Activated CD4-positive, alpha-beta T cell treated with anti-CD3 and anti-CD28 coated beads, Interleukin-2, Interleukin-4, amounts not matched to agents 100 ng/mL and 50 ng/mL, durations not matched to agents 16 hours and 8 hours (primary cell): ENCODE measurements at regions not wholly inside any gene's neighbourhood (a gene's known extent, or its start where the extent isn't known, plus 50 kb on each side); places are given as distances from the start of the nearest gene placed in this dataset.
A peak's percentile ranks its signal among the peaks of the same experiment; 100 is the strongest.
"Not testable (repeated sequence)": the region's sequence is repeated elsewhere in the genome, so short reads cannot be mapped to it uniquely, and the experiment has no call there.

Experiments used
- DNase-seq: peaks from one replicate; pipeline ENCODE4 v3.0.0-alpha.2; 2020; ENCODE audit warnings: low spot score

GRCh38 chr3:27629366-27629765 is 92.8 kb downstream of the EOMES start:
- peak; percentile 78 for DNase-seq

- no peak for DNase-seq
Measured at GRCh38 chr3:27628026-27628750, 93.9 kb downstream of the EOMES start.

GRCh38 chr3:27626596-27627118 is 95.5 kb downstream of the EOMES start:
- no peak for DNase-seq

- no peak for DNase-seq
Measured at GRCh38 chr3:27625864-27626263, 96.3 kb downstream of the EOMES start.

GRCh38 chr3:27623085-27623753 is 98.9 kb downstream of the EOMES start:
- no peak for DNase-seq

- no peak for DNase-seq
Measured at GRCh38 chr3:27617552-27617951, 104.6 kb downstream of the EOMES start.

GRCh38 chr3:27616031-27616430 is 106.1 kb downstream of the EOMES start:
- no peak for DNase-seq

GRCh38 chr3:27615555-27615954 is 106.6 kb downstream of the EOMES start:
- DNase-seq: no peak

- DNase-seq: no peak
Measured at GRCh38 chr3:27614592-27614991, 107.5 kb downstream of the EOMES start.

GRCh38 chr3:27613846-27614500 is 108.2 kb downstream of the EOMES start:
- no peak for DNase-seq

GRCh38 chr3:27610800-27611525 is 111.2 kb downstream of the EOMES start:
- DNase-seq: no peak

GRCh38 chr3:27607370-27607769 is 114.8 kb downstream of the EOMES start:
- no peak for DNase-seq

GRCh38 chr3:27606537-27606936 is 115.6 kb downstream of the EOMES start:
- no peak for DNase-seq

- not testable (repeated sequence) for DNase-seq
Measured at GRCh38 chr3:27601311-27601710, 117.1 kb upstream of the SLC4A7 start.

- not testable (repeated sequence) for DNase-seq
Measured at GRCh38 chr3:27599741-27600140, 115.6 kb upstream of the SLC4A7 start.

- no peak for DNase-seq
Measured at GRCh38 chr3:27596921-27597320, 112.7 kb upstream of the SLC4A7 start.

- peak; percentile 64 for DNase-seq
Measured at GRCh38 chr3:27596334-27596841, 112.2 kb upstream of the SLC4A7 start.

- no peak for DNase-seq
Measured at GRCh38 chr3:27594096-27594690, 110.0 kb upstream of the SLC4A7 start.

GRCh38 chr3:27593173-27593572 is 109.0 kb upstream of the SLC4A7 start:
- DNase-seq: no peak

- peak; percentile 64 for DNase-seq
Measured at GRCh38 chr3:27591312-27592210, 107.4 kb upstream of the SLC4A7 start.
